HG03135 (cell line): ENCODE measurements at regions not wholly inside any gene's neighbourhood (a gene's known extent, or its start where the extent isn't known, plus 50 kb on each side); places are given as distances from the start of the nearest gene placed in this dataset.

Experiments
- ATAC-seq: cut with Tn5 transposase; IDR thresholded peaks from one replicate; pipeline ENCODE4 v1.9.1; 2021; ENCODE audit warnings: mild to moderate bottlenecking, moderate library complexity; ENCODE audit not compliant: unreplicated experiment

DNA sequence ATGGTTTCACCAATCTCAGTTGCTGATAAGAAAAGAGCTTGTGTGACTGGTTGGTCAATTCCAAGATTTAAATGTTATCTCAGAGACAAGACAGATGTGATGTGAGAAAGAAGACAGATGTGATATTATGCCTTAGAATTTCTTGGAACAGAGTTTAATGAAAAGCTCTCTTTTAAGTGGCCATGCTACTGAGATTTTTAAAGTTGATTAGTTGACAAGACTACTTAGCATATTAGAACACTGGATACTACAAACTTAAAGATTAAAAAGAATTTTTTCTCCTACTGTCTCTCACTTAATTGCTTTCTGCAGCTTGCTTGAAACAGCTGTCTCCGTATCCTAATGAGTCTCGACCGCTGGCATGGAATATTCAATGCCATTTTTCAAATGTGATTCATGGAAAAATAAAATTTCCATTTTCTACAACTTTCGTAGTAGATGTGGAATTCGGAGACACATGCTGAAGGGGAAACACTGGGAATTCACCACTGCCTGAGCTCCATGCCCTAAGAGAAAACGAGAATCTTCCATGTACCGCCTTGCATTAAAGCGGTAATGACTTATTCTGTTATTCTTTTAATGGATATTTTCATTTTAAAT, 634.2 kb upstream of the SETBP1 start:
- ATAC-seq = no peak

DNA sequence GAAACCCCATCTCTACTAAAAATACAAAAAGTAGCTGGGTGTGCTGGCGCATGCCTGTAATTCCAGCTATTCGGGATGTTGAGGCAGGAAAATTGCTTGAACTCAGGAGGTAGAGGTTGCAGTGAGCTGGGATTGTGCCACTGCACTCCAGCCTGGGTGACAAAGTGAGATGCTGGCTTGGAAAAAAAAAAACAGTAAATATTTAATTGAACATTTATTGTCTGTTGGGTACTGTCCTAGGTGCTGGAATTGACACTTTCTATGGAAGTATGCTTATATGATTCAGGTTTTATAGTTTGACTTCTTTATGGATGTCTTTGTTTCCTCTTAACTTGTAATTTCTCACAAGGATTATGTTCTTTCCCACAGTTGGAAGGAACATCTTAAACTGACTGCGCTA, 633.1 kb upstream of the SETBP1 start:
- ATAC-seq = no peak

DNA sequence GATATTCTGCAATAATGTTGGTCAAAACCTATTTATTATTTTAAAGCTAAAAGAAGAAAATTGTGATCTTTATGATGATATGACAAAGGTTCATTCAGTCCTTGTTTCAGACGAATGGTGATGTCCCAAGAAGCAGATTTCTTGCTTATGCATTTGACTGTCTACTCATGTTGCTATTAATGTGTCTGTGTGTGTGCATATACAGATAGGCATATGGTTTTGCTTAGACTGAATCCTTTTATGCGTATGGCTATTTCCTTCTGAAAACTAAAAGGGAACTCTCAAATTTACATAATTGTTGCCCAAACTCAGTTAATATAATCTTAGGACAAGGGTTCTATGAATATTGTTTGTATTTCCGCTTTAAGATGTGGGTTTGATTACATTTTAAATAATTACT, 632.3 kb upstream of the SETBP1 start:
- no peak for ATAC-seq

DNA sequence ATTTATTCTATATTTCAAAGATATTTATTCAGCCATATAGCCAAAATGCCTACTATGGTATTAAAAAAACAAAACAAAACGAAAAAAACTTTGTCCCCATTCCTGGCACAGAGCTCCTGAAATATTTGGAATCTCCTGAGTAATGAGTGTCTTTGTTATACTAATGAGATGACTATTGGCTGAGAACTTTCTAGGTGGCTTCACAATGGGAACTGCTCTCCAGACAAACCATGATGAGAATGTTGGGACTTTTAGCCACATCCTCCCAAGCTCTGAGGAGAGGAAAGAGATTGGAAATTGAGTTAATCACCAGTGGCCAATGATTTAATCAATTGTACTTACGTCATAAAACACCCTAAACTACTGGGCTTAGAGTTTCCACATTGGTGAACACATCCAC, 631.8 kb upstream of the SETBP1 start:
- ATAC-seq = no peak

DNA sequence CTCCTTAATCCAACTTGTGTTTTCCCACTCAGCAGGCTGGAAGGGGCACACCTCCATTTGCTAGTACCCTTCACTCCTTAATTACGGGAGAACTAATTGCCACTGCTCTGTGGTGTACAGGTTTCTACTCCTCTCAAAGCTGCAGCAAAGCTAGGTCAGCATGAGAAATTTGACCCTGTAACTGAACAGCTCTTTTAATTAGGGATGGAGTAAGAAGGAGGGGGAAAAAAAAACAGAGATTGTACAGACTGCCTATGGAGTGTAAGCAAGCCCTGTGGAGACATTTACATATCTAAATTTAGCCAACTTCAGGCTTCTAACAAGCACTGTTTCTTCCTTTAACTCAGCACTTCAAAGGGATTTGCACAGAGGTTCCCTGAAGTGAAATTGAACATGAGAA, 629.7 kb upstream of the SETBP1 start:
- no peak for ATAC-seq

DNA sequence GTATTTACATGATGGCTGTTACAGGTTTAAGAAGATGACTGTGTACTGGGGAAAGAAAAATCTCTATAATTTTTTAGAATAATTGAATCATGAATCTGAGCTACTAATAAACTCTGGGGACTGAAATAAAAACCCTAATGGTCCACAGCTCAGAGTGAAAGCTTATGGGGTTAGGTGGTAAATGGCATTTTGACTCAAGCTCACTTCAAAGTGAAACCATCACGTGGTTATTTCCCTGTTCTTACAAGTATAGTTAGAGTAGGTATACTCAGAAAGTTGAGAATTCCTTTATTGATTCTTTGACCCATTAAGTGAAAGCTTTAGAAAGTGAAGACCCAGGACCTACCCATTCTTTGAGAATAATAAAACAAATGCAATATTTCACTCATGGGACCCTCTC, 626.2 kb upstream of the SETBP1 start:
- ATAC-seq = no peak

DNA sequence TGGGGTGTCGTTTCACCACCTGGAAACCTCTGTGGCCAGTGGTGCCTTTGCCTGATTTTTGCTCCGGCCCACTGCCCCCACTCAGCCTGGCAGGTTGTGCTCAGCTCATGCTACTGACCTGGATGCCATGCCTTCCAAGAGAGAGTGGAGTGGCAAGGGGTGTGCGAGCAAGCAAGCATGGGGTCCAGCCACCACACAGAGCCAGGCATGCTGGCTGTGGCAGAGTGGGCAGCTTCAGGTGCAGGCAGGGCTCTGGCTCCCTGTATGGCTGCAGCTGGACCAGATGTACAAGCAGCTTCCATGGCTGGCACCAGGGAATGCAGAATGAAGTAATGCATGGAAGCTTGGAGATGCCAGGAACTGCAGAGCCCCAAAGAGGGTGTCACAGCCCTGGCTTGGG, 620.5 kb upstream of the SETBP1 start:
- ATAC-seq = no peak

DNA sequence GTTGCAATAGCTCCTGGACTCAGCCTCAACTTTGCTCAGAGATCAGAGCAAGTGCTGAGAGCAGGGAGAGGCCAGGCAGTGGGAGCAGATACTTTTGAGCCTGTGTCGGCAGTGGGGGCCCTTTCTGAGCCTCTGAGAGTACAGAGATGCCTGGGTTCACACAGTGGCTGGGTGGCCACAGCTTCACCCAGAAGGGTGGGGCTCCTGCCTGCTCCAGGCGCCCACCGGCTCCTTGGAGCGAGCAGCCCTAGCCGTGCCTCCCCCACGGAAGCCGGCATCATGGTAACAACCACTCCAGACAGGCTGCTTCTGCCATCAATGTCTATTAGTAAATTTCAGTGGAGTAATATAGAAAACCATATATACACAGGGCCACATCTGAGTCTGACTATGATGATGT, 619.2 kb upstream of the SETBP1 start:
- ATAC-seq = no peak

DNA sequence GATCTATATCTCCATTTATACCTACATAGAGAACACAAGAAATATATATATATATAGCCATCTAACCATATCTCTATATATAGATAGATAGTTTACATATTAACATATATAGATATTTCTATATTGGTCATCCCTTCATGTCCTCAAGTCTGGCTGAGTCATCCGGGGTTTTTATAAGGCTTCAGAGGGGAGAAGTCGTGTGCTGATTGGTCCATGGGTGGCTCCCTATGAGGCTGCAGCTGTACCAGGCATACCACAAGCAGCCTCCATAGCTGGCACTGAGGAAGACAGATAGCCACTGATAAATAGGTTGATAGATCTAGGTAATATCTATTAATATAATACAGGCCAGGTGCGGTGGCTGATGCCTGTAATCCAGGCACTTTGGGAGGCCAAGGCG, 618.3 kb upstream of the SETBP1 start:
- ATAC-seq = no peak

DNA sequence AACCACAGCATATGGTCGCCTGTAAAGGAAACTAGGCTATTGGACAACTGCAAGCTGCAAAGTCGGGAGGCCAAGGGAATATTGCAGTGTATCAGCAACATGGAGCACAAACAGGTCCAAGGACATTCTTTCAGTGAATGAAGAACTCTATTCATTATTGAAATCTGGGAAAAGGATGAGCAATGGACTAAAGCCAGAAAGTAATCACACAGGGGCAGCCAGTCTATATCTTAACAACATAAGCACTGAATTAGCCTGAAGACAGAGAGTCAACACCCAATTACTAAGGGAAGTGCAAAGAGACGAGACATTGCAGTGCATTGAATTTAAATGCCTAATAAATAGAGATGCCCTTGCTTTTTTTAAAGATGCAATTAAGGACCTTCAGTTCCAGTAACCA, 615.5 kb upstream of the SETBP1 start:
- no peak for ATAC-seq

DNA sequence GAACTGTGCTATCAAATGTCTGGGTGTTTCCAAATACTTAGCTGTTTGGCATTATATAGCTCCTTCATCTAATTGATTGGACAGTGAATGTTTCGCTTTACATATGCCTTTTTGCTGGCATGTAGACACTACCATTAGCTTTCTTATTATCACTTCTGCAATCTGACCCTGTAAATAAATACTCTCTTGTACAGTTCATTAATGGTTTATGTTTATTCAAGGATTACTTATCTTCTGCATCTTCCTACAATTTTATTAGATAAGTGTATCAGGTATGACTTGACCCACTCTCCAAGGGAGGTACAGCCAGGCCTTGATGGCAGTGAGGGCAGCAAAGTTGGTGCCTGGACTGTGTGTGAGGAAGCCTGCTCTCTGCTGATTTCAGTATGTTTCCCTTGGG, 614.1 kb upstream of the SETBP1 start:
- no peak for ATAC-seq

DNA sequence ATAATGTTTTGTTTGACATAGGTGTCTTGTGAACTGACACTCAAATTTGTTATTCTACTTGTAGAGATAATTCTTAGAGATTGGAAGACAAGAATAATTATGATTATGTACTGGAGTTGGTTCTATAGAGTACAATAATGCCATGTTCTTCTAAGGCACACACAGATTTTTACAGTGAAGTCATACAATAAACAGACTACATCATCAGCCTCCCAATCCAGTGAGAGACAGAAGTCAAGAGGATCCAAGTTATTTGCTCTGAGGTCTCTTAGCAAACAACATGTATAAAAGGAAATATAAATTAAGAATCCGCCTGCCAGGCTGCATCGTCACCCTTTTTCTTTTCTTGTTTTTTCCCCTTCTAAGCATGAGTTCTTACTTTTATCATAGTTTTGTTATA, 613.5 kb upstream of the SETBP1 start:
- no peak for ATAC-seq

DNA sequence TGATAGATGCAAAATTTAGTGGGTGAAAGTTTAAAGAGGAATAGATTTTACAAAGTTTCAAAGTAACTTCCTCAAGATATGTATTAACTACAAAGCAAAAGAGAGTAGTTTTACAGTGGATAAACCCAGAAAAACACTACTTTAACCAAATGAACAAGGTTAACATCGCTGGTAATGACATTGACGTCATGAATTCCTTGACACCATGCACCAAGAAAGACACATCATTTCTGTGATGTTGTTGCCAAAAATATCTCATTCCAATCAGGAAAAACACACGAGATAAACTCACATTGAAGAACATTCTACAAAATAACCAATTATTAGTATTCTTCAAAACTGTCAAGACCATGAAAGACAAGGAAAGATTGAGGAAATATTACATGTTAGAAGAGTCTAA, 605.6 kb upstream of the SETBP1 start:
- no peak for ATAC-seq

DNA sequence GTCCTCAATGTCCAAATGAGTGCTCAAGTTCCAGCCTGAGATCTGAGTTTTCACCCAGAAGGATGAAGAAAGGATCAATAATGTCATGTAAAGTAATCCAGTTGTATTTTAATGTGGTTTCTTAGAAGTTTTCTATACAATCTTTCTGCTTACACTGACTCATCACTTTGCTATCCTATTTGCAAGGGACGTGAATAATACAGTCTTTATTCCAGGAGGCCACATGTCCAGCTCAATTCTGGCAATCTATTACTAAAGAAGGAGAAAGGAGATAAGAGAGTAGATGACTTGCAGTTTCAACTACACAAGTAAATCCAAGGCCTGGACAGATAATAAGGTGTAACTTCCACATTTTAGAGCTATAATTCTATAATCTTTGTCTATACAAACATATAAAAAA, 601.1 kb upstream of the SETBP1 start:
- no peak for ATAC-seq

DNA sequence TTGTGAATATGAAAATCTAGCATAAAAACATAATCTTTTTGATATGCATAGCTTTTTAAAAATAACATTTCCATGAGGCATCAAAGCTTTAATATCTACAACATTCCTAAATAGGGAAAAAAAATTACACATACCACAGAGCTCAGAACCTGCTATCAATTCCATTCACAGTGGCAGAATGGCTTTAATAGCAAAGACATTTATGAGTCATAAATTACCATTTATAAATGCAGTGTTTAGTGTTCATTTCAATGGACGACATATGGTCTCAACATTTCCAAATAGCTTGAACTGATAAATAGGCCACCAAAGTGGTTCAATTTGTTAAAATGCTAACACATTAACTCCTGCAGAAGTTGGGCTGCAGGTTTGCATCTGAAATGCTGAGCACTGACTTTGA, 600.6 kb upstream of the SETBP1 start:
- no peak for ATAC-seq

DNA sequence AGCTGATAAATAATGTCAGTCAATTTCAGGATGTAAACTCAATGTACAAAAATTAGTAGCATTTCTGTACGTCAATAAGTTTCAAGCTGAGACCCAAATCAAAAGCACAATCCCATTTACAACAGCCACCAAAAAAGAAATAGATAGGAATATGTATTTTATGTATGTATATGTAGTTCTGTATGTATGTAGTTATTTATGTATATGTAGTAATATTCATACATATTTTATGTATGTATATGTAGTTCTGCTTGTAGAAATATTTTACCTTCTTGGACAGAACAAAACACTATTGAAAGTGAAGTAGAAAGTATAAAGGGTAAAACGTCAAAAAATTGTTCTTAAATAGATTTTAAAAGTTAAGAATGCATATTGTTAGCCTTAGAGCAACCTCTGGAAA, 591.0 kb upstream of the SETBP1 start:
- no peak for ATAC-seq

DNA sequence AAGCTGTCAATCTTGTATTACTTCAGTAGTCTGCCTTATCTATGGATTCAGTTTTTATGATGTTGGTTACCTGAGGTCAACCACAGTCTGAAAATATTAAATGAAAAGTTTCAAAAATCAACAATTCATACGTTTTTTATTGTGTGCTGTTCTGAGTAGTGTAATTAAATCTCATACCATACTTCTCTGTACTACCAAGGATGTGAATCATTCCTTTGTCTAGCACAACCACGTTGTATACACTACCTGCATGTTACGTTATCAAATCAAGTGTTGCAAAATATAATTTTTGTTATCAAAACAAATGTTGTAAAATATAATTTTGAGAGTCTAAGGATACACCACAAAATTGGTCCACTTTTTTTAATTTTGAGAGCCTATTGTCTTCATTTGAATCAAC, 590.2 kb upstream of the SETBP1 start:
- ATAC-seq = no peak

DNA sequence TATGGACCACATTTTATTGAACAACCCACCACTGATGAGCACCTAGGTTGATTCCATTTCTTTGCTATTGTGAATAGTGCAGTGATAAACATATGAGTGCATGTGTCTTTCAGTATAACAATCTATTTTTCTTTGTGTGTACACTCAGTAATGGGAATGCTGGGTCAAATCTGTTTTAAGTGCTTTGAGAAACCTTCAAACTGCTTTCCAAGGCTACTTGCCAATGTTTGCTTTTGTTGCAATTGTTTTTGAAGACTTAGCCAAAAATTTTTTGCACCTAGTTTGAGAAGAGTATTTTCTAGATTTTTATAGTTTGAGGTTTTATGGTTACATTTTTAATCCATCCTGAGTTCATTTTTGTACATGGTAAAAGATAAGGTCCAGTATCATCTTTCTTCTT, 587.4 kb upstream of the SETBP1 start:
- ATAC-seq = no peak

DNA sequence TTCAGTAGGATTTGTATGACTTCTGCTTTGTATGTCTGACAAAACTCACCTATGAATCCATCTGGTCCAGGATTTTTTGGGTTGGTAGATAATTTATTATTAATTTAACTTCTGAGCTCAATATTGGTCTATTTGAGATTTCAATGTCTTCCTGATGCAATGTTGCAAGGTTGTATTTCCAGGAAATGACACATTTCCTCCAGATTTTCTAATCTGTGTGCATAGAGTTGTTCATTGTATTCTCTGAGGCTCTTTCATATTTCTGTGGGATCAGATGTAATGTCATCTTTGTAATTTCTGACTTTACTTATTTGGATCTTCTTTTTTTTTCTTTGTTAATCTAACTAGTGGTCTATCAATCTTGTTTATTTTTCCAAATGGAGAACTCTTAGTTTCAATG, 584.7 kb upstream of the SETBP1 start:
- no peak for ATAC-seq

DNA sequence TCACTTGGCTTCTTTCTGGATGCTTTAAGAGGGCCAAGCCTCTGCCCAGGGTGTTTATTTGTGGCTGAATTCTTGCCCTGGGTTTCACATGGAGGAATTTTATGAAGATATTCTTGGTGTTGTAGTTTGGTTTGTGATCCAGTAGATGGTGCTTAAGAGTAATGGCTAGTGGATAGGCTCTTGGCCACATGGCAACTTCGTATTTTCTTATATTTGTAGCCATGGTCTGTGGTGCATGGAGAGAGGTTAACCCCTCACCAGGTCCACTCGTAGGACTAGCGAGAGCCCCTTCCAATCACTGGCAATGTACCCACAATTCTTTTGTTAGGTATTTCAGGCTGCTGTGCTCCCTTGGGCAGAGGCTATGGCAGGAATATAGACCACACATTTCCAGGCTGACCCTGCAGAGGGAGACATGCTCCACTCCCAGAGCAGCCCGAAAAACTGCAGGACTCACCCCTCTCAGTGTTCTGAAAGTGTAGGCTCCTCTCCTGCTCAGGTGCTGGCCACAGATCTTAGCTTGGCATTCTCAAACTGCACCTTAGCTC, 582.1 kb upstream of the SETBP1 start:
- no peak for ATAC-seq

DNA sequence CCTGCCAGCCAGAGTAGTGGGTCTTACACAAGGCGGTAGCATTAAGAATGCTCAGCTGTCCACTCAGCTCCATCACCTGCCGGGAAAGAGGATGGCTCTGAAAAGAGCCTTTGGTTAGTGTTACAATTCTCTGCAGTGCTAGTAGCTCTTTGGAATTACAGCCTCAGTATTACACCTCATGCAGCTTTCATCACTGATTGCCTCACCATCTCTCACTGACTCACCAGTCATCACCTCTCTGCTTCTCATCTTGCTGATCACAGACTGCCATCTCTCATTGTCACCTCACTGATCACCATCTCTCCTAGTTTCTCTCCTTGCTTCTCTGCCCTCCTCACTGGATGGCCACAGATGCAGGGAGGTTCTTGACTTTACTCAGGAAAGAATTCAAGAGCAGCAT, 573.5 kb upstream of the SETBP1 start:
- no peak for ATAC-seq

DNA sequence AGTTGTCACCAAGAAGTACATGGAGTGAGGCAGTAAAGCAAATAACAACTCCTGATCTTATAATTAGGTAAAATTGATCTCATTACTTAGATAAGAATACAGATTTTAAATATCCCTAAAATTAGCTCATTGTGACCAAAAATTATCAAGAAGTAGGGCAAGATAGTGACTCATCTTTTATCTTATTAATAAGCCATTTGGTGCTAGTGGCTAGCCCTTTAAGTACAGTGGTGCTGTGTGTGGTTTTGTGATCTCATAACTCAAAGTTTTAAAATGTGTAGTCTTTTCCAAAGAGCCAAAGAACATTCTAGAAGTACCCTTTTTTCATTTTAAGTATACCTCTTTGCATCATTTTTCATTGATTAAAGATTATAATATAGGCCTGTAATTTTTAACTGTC, 569.4 kb upstream of the SETBP1 start:
- ATAC-seq = no peak

DNA sequence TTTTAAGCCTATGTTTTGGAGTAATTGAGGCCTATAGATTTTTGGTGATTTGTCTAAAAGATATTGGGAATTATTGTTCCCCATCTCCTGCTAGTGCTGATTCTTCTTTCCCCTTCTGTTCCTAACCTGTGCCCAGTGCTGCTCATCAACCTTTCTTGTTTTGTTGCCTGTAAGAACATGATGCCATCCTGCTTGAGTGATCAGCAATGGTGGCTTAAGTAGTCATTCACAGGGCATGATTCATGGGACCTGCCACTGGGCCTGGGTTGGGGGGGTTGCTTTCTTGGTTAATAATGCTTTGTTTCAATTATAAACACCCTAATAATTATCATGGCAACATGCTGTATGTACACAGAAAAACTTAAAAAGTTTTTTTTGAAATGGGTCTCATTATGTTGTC, 562.9 kb upstream of the SETBP1 start:
- no peak for ATAC-seq

DNA sequence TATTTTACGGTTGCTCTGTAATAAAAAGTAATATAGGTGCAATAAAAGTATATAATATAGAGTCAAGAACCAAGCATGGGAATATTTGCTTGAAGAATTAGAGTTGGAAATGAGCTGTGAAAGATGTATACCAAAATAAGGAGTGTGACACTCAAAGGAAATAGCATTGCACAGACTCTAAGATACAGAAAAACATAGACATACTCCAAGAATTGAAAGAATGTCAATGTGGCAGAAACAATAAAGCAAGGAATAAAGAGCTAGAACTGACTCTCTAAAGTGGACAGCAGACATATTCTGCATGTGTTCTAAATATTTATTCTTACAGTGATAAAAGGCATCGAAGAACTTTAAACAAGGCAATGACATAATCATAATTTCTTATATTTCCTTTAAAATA, 561.1 kb upstream of the SETBP1 start:
- ATAC-seq = no peak
